ENCODE measurements at regions not wholly inside any gene's neighbourhood (a gene's known extent, or its start where the extent isn't known, plus 50 kb on each side); places are given as distances from the start of the nearest gene placed in this dataset.

- TF ChIP-seq CTCF (IDR thresholded peaks at IDR 0.05) (no peak), POLR2A (IDR thresholded peaks at IDR 0.05) (no peak)
These were observed 1428.6 kb downstream of the LRRC4C start for GRCh38 chr11:40030867-40031266.
